ENCODE measurements at regions not wholly inside any gene's neighbourhood (a gene's known extent, or its start where the extent isn't known, plus 50 kb on each side); places are given as distances from the start of the nearest gene placed in this dataset.

GRCh38 chr1:168403140-168403539 lies 122.5 kb downstream of the TBX19 start:
- TF ChIP-seq CTCF (IDR thresholded peaks at IDR 0.05; ENCODE audit: low read depth, low read length) = no peak
- TF ChIP-seq EZH2phosphoT487 (IDR thresholded peaks at IDR 0.05; ENCODE audit: low read depth) = no peak
